Amygdala (tissue), 56 donors: ENCODE measurements at regions not wholly inside any gene's neighbourhood (a gene's known extent, or its start where the extent isn't known, plus 50 kb on each side); places are given as distances from the start of the nearest gene placed in this dataset.

Source experiments
- DNase-seq, 56 donors: peaks; one replicate each; lab custom pipeline; 2025; lab: John Stamatoyannopoulos, UW

DNA sequence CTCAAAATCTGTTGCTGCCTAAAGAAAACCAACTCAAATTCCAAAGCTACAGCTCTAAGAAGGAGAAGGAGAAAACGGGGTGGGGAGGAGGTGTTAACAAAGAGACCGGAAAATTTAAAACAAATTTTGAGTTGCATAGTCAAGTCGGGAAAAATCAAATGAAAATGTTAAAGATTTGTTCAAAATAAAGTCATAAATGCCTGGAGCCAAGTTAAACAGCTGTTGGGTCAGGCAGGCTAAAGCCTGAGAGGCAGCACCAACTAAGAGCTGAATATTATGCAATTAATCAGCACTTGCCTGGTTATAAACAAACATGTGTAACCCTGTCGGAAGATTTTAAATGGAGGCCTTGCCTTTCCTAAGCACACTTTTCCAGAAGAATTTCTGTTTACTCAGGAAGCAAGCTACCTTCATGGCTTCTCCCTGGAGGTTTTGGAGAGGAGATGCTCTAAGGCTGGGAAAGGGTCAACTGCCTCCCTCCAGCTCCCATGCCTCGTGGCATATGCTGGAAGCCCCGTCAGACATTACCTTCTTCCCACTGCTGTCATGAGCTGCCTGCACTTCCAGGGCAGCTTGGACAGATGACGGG lies 270.5 kb downstream of the DMRT2 start:
- no peak for DNase-seq

DNA sequence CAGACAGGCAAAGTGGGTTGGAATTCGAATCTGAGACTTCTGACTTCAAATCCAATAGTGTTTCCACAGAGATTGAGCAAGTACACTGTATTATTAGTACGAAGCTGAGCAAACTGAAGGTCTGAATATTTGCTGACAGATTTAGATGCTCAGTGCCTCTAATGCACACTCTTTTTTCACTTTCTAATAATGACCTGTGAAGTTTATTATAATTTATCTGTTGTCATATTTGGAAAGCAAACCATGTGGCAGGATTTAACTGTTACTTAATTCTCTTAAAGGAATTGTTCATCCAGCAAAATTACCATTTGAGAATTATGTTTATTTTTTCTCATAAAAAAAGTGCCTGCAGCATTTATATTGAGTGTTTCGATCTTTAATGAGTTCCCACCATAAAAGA lies 277.3 kb downstream of the DMRT2 start:
- no peak for DNase-seq

DNA sequence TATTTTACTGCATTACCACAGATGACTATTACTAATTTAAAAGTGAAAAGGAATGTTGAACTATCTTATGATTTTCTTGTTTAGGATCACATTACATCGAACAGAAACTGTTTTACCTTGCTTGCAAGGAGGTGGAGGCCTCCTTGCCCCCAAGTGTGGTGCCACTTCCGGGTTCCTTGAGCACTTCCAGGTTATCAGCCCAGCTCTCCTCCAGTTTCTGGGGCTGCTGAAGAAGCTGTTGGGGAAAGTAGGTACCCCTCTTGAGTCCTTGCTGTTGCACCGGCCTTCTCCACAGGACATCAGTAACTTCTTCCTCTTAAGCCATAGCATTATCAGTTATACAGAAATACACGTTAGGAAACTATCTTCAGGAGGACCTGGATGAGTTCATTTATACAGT lies 278.2 kb downstream of the DMRT2 start:
- DNase-seq = no peak

DNA sequence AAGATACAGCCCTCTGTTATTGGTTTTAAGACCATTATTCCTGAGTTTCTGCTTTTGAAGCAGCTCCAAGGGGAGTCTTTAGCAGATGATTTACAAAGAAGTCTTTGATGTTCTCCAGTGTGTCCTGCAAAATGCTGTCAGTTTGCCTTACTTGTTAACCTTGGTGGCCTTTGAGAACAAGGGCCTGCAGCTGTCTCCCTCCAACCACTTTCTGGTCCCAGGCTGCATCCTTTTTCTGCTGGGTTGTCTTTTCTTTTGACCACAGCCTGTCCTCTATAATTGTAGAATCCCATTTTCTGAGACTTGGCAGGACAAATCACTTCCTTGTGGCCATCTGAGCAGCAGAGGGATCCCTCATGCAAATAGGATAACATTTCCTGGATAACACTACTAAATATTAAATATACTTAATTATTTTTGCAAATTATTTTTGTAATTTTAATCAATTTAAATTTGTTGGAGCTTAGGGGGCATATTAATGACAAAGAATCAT lies 281.4 kb downstream of the DMRT2 start:
- DNase-seq = no peak

DNA sequence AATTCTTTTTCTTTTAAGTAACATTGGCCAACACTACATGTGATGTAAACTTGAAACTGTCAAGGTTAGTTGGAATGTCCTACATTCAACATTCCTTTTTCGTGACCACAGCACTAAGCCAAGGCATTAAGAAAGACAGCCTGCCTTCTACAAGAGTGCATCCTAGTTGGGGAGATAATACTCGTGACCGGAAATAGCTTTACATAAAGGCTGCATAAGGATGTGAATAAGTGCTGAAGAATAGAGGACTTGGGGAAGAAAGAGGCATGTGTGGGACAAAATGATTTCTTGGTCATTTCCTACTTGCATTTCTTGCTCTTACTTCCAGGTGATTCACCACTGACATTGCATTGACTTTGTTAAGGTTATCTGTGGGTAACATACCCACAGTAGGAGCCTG lies 282.0 kb downstream of the DMRT2 start:
- DNase-seq = no peak

DNA sequence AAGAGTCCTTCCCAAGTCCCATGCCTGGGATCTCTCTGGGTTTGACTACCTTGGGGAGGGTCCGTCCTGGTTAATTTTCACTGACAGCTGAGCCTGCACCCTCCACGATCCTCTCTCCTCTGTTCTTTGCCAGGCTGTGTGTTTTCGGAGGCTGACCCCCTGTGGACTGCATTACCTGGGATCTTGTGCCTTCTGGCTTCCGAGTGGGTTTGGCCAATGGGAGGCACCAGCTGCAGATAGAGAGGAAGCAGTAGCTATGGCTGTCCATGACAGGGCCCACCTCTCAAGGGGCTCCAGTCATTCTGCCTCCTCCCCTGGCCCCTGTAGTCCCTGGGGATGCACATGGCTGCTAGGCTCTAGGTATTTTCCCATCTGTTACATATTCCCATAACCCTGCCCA lies 285.0 kb downstream of the DMRT2 start:
- DNase-seq = no peak

DNA sequence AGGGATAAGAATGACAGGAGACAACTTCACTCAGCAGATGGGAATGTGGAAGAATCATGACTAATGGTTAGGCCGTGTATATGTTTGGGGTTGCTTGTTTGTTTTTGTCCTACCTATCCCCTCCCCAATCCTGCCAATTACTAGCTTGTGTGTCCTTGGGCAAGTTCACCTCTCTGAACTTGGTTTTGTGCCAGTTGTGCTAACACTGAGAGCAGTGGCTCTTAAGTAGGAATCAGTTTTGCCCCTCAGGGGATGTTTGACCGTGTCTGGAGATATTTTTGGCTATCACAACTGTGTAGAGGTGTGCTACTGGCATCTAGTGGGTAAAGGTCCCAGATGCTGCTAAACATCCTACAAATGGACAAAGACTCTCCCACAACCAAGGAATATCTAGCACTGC lies 287.0 kb downstream of the DMRT2 start:
- DNase-seq = no peak

DNA sequence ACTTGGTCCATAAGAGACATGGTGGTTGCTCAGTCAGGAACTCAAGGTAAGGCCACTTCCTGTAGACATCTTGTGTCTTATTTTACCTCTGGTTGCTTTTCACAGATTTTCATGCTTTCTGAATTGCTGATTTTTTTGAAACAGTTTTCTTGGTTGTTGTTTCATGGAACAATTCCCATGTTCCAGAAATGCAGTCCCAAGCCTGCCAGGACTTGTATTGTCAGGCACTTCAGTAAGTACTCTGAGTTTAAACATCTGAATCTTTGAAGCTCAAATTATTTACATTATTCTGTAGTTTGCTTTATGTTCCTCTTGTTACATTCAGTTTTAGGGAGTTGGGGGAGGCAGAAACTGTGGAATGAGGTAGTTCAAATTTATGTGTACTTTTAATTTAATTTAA lies 290.2 kb downstream of the DMRT2 start:
- no peak for DNase-seq

DNA sequence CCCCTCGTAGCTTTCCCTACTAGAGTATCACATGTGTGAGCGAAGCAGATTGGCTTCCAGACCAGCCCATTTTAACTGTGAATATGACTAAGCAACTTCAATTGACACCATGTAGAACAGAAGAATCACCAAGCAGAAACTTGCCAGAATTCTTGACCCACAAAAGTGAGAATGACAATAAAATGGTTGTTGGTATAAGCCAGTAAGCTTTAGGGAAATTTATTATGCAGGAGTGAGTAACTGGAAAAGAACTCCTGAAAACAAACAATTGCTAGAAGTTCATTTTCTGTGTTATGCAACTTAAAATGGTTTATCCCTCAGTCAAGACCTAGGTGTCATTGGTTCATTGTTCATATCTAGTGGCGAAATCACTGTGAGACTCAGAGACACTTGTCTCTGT lies 303.1 kb downstream of the DMRT2 start:
- no peak for DNase-seq

DNA sequence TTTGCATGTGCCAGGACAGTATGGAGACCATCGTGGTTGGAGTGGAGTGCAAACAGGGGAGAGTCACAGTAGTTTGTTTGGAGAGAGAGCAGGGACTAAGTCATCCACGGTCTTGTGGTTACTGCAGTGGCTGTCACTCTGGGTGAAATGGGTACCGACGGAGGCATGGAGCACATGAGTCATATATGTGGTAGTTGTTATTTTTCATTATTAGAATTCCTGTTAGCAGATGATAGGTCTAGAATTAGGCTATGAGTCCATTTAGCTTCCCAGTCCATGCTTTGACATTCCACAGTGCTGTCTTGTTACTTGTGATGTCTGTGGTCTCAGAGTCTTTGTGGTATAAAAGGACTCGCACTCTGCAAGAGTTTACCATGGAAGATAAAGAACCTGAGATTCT lies 303.9 kb downstream of the DMRT2 start:
- DNase-seq = no peak

DNA sequence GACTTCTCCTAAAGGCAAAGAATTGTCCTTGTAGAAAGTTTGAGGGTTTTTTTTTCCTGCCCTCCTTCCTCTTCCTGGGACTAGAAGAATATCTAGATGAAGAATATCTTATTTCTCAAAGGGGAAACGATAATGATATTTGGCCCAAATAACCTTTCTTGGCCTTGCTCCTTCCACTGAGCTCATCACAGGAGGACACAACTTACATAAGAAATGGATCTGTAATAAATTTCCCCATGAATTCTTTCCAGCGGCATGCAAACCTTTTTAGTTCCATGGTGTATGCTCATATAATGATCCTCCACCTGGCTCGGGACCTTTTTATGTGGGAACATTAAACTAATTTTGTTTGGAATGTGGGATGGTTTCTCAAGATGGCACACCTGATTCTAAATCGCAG lies 304.4 kb downstream of the DMRT2 start:
- no peak for DNase-seq

DNA sequence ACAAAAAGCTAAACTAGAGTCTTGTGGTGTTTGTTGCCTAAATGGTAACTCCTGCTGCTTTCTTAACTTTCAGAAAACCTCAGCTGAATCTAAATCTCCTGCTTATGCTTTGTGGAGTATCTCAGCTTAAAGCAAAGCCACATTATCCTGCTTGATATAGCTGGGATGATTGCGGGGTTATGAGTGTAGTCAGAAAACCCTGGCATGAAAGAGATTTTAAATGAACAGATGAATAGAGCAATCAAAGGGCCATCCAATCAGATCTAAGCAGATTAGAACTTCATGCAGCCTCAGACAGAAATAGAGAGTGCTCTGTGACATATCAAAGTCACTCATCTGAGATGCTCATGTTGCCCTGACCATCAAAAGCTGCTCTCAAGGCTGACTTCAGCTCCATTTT lies 305.5 kb downstream of the DMRT2 start:
- DNase-seq = no peak

DNA sequence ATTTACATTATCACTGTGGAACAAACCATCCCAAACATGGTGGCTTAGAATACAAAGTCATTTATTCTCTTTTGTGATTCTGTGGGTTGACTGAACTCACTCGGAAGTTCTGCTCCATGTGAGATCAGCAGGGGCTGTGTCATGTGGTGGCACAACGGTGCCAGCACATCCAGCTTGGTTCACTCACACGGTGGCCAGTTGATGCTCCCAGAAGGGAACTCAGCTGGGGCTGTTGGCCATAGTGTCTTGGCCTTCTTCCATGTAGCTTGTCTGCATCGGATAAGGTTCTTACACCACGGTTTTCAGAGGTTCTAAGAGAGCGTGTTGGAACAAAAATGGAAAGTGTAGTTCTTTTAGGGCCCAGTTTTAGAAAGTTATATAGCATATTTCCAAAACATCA lies 312.7 kb downstream of the DMRT2 start:
- no peak for DNase-seq

DNA sequence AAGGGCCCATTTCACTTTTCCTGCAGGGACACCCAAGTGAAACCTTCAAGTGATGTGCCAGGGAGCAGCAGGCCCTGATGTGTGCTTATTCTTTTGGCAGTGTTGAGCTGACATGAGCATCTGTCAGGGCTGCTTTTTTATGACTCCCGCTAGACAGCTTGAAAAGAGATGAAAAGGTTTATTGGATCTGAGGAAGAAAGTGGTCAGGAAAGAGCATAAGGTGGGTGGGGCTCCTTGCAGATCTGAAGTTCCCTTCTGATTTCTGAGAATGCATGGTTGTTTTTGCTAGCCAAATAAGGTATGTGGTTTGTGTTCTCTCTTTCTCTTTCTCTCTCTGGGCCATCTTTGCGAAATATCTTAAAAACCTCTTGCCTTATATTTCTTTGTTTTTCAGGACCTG lies 316.1 kb downstream of the DMRT2 start:
- no peak for DNase-seq

DNA sequence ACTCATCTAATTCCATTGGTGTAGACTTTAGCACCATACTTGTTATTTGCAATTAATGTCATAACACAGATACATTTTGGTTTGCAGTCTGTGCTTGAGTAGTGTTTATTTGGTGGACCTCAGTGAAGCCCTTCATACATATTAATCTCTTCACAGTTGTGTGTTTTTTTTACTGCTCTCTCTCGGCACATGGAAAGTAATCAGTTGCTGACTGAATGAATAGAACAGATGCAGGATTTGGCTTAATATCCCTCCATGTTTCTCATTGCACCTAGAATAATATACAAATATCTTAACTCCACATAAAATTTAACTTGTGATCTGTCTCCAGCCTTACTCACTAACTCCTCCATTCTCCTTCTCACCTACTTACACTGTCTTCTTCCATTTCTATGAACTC lies 319.1 kb downstream of the DMRT2 start:
- no peak for DNase-seq

DNA sequence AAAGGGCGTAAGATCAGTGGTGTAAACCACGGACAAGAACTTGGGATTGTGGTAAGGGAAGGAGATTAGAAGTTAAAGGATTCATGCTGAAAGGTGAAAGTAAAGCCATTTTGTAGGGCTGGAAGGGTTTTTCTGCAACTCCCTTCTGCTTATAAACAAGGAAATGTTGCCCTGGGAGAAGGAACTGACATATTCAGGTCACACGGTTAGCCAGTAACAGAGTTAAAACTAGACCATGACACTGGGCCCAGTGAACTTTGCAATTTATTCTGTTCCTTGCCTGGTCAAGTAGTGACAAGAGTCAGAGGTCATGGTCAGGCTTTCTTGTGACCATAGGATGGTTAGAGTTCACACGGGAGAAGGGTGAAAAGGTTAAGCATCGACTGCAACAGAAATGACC lies 323.3 kb downstream of the DMRT2 start:
- no peak for DNase-seq

DNA sequence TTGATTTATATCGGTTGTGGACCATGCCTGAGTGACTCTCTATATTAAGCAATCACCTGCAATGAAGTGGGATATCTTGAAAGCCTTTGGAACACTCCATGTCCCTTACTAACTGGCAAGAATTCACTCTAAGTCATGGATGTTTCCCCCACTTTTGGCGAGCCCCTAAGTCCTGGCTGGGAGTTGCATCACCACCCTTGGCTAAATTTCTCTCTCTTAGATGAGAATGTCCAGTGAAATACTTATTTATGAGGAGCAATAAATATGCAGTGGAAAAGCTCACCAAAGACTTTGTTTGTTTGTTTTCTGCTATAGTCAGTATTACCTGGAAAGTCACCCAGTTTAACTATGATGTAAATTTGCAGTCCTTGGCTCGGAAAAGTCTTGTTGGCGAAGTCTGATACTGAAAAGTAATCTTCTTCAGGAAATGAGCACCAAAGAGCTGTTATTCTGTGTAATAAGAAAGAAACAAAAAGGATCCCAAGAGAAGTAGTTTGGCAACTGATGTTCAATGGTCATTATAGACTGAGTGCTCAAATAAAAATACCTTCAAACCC lies 333.8 kb downstream of the DMRT2 start:
- DNase-seq = no peak

DNA sequence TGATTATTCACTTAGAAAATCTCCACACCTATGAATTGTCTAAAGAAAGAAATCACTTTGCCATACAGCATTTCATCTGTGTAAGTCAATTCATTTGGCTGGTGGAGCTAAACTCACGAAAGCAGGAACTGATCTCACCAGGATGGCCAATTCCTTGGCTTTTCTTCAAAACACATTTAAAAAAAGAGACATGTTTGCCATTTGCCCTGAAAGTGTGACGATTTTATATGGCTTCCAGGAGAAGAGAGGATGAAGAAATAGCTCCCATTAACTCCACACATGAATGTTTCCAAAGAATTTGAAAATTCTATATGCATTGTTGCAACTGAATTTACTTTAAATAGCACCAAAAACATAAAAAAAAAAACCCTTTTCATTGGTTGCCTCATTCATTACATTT lies 334.7 kb downstream of the DMRT2 start:
- no peak for DNase-seq

DNA sequence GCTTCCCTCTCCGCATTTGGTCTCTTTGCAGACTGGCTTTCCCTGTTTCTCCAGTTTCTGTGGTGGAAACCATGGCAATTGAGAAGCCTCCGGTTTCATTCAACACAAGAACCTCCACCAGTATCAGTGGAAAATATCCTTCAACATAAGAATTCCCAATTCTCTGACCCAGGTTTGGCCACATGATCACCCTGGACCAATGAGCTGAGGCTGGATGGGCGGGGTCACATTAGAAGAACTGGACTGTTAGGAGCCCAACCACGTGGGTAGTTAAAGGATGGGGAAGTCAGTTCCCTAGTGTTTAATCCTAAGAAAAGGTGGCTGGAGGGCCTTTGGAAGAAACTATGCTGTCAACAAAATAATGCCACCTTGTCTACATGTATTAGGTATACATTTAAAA lies 336.3 kb downstream of the DMRT2 start:
- DNase-seq = no peak

DNA sequence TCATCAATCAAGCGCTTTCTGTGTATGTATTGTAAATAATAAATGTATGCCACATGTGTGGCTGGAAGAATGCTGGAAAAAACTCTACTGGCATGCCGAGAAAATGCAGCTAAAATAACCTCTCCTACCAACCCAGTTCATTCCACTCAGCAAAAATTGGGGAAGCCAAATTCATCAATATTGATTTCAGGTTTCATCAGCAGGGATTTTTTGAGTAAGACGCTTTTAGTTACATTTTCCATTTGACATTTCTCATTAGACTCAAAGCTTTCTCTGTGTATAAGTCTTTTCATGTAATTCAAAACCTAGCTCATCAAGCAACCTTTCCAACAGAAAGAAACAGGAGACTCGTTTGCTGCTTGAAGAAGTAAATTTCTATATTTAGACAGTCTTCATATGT lies 338.1 kb downstream of the DMRT2 start:
- DNase-seq = no peak

DNA sequence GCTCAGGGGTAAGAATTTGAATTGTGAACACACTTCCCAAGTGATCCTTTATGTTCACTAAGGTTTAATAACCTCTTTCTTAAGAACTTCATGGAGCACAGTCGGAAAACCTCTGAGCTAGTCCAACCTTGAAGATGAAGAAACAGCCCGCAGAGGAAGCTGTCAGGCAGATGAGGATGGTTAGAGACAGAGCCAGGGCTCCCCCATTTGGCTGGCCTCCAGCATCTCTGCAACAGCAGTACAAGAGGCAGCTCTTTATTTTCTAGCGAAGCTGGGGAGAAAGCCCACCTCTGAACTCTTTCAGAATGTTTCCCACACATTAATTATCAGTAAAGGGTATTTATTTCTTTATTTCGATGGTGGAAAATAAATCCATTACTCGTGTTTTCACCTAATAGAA lies 350.8 kb downstream of the DMRT2 start:
- DNase-seq = peak in 9 of 56 donors; percentile 1 to 31 (median 4)

DNA sequence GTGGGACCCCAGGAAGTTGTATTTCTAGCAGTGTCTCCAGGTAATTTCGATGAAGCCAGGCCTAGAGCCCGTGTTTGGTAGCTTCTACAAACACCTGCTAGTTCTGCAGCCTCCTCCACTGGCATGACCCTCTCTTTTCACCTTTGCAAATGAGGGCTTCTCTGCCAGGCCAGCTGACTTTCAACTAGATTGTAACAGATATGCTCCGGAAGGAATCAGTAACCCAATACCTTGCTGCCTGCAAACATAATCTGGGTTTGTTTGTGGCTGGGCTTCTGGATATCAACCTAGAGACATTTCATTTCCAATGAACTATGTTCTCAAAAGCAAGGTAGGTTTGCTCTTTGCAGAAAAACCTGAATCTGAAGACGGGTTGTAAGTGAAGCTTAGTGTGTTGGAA lies 354.8 kb downstream of the DMRT2 start:
- no peak for DNase-seq

DNA sequence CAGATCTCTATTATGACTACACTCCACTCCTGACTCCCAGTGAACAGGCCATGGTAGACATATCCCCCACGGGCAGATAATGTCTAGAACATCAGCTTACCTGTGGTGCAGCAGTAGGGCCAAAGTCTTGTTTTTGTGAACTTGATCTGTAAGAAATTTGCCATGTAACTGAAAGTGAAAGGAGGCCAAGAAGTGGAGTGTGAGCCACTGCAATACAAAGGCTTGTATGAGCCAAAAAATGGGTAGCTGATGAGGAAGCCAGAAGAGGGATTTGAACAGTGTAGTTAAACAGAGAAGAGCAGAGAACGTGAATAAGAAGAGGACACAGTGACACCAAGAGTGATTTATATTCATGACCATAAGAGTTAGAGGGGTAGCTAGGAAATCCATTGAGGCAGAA lies 361.7 kb downstream of the DMRT2 start:
- DNase-seq = no peak
